ENCODE measurements at regions not wholly inside any gene's neighbourhood (a gene's known extent, or its start where the extent isn't known, plus 50 kb on each side); places are given as distances from the start of the nearest gene placed in this dataset.

DNA sequence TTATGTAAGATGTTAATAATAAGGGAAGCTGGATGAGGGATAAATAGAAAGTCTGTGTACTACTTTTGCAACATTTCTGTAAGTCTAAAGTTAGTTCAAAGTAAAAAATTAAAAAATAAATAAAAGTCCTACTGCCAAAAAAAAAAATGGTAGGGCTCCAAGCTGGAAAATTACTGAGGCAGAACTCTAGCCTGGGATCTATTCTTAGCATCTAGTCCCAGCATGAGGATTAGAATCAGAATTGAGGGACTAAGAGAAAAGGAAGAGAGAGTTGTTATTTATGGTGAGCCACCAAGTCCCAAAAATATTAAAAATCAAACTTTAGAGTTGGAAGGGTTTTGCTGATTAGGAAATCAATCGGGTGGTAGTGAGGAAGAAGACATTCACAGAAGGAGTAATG, 110.3 kb downstream of the CYB561 start:
- DNase-seq (ENCODE audit: low spot score) = no peak

- DNase-seq (ENCODE audit: low spot score) = no peak
Measured at GRCh38 chr17:63337579-63337978, 108.5 kb downstream of the CYB561 start.

DNA sequence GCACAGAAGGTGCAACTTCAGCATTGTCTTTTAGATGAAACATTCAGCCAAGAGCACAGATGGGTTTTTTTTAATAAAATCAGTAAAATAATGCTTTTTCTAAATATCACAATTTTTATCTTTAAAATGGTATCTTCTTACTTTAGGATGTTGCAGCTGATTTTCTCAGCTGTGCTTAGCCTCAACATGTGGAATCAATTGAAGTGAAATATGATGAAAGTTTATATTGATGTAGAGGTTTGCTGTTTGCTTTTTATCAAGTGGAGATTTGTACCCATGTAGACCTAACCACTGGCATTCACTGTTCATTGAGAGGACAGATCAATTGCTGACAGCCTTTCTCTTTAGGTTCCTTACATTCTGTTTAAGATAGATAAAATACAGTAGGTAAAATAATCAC, 107.8 kb downstream of the CYB561 start:
- no peak for DNase-seq (ENCODE audit: low spot score)

DNA sequence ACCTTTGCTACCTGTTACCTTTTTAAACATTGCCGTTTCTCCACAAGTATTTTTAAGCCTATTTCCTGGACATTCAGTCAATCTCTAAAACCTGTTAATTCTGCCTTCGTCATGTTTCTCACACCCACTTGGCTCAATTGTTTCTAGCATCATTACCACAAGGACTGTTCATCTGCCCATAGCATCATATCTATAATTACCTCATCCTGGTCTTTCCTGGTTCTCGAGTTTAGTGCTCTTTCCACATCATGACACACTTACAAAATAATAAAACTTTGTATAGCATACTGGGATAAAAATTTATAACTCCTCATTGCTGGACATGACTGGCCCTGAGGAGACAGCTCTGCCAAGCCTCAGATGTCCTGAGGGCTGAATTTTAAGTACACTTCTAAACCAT, 104.8 kb downstream of the CYB561 start:
- DNase-seq (ENCODE audit: low spot score) = no peak

- no peak for DNase-seq (ENCODE audit: low spot score)
Measured at GRCh38 chr17:63344383-63344782, 101.7 kb downstream of the CYB561 start.

- no peak for DNase-seq (ENCODE audit: low spot score)
Measured at GRCh38 chr17:63345611-63346010, 100.5 kb downstream of the CYB561 start.

DNA sequence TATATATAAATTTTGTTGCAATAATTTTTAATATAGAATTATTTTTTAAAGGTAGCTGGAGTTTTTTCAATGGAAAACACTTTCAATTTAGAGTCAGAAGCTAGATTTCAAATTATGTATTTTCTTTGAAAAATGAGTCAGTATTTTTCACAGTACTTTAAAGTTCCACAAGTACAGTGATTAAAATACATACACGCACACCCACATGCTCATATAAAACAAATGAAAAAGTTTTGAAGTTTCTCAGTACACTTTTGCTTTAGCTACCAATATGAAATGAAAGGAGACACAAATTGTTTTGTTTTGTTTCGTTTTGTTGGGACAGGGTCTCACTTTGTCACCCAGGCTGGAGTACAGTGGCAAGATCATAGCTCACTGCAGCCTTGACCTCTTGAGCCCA, 98.6 kb downstream of the CYB561 start:
- DNase-seq (ENCODE audit: low spot score) = no peak

DNA sequence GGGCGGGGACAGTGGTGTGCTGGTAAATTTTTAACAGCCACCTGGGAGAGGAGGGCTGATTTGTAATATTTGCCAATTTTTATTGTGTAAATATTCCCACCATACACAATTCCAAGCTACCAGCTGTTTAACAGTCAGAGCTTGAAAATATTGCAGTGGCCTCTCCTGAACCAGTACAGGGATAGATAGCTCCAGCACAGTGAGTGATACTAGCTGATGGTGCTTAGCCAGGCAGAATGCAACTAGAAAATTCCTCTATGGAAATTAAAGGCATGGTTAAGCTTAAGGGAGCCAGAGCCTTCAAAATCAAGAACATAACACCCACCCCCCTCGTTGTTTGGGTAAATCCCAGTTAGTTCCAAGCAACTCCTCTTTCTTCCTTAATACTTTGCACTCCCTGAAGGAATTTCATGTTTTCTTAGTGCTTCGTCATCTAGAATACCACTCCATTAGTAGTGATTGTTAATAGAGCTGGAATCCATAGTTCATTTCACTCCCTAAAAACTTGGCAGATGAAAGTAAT, 96.6 kb downstream of the CYB561 start:
- no peak for DNase-seq (ENCODE audit: low spot score)

DNA sequence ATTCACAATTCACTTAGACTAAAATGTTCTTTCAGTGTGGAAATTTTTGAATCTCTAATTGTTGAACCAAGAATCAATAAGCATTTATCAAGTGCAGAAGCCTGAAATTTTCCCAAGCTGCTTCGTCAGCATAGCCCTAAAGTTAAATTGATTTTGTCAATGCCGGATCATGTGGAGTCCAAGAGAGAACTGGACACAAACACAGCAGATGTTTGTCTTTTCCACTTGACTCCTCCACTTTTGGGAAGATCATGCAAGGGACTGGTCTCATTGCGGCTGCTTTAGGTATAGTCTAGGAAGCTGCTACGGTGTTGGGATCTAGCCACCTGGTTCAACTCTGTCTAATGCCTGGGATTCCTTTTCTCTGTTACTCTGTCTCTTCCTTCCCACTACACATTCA, 95.7 kb downstream of the CYB561 start:
- no peak for DNase-seq (ENCODE audit: low spot score)

DNA sequence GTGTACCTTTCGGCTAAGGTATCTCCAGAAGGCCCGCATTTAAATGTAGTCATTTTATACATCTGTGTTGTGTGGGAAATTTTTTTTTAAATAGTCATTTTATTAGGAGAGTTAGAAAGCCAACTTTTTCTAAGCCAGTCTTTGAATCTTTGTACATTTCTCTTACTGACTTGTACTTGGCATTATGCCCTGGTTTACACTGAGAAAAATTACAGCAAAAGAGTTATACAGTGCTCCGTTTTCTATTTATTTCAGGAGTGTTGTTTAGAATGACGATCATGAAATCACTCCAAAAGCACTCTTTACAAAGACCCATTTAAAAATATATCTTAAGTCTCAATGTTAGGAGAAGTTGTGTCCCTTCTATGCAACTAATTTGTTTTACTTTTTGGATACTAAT, 91.8 kb downstream of the CYB561 start:
- no peak for DNase-seq (ENCODE audit: low spot score)

DNA sequence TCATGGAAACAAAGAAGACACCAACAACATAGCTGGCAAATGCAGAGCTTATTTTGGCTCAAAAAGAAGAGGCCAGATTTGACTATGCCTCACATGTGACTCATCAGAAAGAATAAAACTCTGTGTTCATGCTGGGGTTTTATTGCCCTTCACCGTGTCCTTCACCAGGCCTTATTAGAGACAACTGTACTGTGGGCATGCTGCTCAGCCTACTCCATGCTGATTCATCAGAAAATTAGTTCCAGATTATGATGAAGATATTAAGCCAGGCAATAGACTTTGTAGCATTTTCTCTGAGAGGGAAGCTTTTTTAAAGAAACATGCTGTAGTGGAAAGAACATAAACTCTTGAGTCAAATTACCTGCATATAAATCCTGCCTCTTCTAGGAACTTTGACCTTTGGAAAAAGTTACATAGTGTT, 89.8 kb downstream of the CYB561 start:
- no peak for DNase-seq (ENCODE audit: low spot score)

- DNase-seq (ENCODE audit: low spot score) = no peak
Measured at GRCh38 chr17:63358111-63358839, 87.8 kb downstream of the CYB561 start.

DNA sequence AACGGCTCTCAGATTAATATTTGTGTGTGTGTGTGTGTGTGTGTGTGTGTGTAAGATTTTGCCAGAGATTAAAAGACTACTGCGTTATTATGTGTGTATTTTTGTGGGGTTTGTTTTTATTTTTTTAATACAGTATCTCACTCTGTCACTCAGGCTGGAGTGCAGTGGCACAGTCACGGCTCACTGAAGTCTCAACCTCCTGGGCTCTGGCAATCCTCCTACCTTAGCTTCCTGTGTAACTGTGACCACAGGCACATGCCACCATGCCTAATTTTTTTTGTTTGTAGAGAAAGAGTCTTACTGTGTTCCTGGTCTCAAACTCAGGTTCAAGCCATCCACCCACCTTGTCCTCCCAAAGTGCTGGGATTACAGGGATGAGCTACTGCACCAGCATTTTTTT, 87.2 kb downstream of the CYB561 start:
- DNase-seq (ENCODE audit: low spot score) = no peak

- no peak for DNase-seq (ENCODE audit: low spot score)
Measured at GRCh38 chr17:63361182-63361581, 84.9 kb downstream of the CYB561 start.

DNA sequence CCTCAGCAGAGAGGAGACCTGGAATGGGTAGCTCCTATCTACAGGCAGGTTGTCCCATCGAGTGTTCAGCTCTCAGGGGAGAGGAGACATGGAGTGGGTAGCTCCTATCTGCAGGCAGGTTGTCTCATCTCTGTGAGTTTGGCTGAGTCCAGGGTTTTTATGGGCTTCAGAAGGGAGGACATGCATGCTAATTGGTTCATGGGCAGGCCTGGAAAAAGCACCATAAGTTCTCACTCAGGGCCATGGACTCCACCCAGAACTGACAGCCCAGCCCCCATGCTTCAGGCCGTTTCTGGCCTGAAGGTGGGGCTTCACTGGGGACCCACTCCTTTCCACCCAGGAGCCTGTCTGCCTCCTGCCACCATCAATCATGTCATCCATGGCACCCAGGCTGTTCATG, 84.0 kb downstream of the CYB561 start:
- no peak for DNase-seq (ENCODE audit: low spot score)

DNA sequence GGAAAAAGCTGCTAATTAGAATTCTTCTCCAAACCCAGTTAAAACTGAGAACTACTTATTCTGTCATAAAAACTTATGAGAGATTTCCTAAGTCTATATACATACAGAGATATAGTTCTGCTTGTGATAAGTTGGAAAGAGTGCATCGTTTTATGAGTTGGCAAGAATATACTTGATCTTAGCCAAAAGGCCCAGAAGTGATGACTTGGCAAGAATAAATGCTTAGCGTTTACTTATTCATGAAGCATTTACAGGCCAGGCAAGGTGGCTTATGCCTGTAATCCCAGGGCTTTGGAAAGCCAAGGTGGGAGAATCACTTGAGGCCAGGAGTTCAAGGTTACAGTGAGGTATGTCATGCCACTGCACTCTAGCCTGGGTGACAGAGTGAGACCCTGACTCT, 81.7 kb downstream of the CYB561 start:
- no peak for DNase-seq (ENCODE audit: low spot score)

- no peak for DNase-seq (ENCODE audit: low spot score)
Measured at GRCh38 chr17:63364944-63365343, 81.2 kb downstream of the CYB561 start.

DNA sequence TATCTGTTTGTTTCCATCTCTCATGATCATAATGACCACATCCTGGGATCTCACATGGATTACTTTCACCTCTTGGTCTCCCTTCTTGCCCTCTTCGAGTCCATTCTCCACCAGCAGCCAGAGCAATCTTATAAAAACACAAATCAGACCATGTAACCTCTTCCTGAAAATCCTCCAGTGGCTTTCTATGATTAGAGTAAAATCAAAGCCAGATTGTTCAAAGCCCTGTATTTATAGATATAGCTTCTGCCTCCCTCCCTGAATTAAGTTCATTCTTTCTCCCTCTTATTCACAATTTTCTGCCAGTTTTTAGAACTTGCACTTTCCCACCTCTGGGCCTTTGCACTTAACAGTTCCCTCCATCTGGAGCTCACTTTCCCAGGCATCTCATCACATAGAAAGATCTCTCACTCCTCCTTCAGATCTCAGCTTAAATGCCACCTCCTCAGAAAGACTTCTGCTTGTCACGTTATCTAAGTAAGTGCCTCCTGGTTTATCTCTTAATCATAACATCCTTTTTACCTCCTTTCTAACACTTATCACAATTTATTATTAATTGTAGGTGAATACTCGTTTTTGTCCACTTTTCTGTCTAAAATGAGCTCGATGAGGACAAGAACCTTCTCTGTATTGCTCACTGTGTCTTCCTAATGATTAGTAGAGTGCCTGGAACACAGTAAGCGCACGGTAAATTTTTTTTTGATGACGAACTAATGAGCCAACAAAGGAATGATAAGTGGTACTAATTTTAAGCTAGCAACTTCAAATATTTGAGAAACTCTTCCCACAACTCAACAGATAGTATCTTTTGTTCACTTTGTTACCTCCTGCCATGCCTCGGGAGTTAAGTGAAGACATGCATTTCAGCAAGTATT, 80.5 kb downstream of the CYB561 start:
- DNase-seq (ENCODE audit: low spot score) = no peak

DNA sequence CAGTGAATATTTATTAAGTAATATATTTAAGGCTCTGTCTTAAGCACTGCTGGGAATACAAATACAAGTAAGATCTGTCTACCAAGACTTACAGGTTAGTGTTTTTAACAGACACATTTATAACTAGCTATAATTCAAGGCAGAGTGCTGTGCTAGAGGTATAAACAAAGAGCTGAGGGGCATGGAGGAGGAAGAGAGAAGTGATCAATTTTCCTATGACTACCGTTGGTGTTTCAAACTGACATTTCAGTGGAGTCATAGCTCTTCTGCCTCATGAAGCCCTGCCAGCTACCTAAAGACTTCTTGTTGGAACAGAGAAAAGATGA, 79.9 kb downstream of the CYB561 start:
- DNase-seq (ENCODE audit: low spot score) = no peak

DNA sequence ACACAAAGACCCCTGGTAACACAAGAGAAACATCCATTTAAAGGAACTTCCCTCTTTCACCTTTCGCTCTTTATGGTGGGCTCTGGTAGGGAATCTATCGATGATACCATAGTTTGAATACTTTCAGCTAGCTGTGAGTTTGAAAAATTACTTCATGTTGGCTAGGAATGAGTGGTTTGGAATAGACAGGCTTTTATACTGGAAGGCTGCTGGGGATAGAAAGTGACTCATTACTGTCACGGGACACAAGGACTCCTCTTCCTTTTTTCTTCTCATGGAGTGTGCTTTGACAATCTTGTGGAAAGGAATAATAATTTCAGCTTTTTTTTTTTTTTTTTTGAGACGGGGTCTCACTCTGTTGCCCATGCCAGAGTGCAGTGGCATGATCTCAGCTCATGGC, 76.9 kb downstream of the CYB561 start:
- DNase-seq (ENCODE audit: low spot score) = no peak

DNA sequence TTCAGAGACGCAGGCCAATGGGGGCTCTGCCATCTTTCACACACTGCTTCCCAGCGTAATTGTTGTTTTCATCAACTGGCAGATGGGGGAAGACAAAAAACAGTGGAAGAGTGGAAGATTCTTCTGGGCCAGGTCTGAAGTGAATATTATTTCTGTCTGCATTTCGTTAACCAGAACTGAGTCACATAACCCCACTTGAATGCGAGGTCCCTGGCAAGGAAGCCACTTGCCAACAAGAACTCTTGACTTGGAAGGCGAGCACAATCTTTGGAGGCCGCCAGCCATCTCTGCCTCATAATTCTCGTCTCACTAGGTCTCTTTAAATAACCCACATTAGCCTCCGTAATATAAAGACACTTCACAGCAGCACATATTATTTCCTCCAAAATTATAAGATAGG, 75.4 kb downstream of the CYB561 start:
- DNase-seq (ENCODE audit: low spot score) = no peak

DNA sequence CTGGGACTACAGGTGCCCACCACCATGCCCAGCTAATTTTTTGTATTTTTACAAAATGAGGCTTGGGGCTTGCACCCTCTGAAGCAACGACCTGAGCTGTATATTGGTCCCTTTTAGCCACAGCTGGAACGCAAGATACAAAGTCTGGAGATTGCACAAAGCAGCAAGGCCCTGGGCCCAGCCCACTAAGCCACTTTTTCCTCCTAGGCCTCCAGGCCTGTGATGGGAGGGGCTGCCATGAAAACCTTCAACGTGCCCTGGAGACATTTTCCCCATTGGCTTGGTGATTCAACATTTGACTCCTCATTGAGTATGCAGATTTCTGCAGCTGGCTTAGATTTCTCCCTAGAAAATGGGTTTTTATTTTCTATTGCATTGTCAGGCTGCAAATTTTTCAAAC, 69.2 kb downstream of the CYB561 start:
- no peak for DNase-seq (ENCODE audit: low spot score)

Measured in SK-N-DZ (cell line).